WTC11 (cell line): ENCODE measurements at regions not wholly inside any gene's neighbourhood (a gene's known extent, or its start where the extent isn't known, plus 50 kb on each side); places are given as distances from the start of the nearest gene placed in this dataset.
"Not testable (repeated sequence)": the region's sequence is repeated elsewhere in the genome, so short reads cannot be mapped to it uniquely, and the experiment has no call there.

ENCODE experiments used
- E2F1 ChIP-seq: sonication (generic); formaldehyde crosslinking; IDR thresholded peaks from 2 replicates; pipeline ENCODE4 v1.8.0; 2022; ENCODE audit warnings: mild to moderate bottlenecking, missing genetic modification reagents
- ELF4 ChIP-seq: sonication (generic); formaldehyde crosslinking; IDR thresholded peaks from 2 replicates; pipeline ENCODE4 v1.8.1; 2022; ENCODE audit warnings: low read depth, mild to moderate bottlenecking, moderate library complexity, missing genetic modification reagents
- MLX ChIP-seq: sonication (generic); formaldehyde crosslinking; IDR thresholded peaks from 2 replicates; pipeline ENCODE4 v1.8.1; 2023; ENCODE audit warnings: mild to moderate bottlenecking, missing genetic modification reagents, moderate library complexity
- NFYB ChIP-seq: sonication (generic); formaldehyde crosslinking; conservative IDR thresholded peaks from 2 replicates; pipeline ENCODE4 v1.8.0; 2022; ENCODE audit warnings: low read depth, missing genetic modification reagents
- NR2C2 ChIP-seq: sonication (generic); formaldehyde crosslinking; IDR thresholded peaks from 2 replicates; pipeline ENCODE4 v1.8.0; 2022; ENCODE audit warnings: mild to moderate bottlenecking, missing genetic modification reagents
- SP1 ChIP-seq: sonication (generic); formaldehyde crosslinking; conservative IDR thresholded peaks from 2 replicates; pipeline ENCODE4 v1.8.1; 2022; ENCODE audit warnings: missing genetic modification reagents
- ZBTB21 ChIP-seq: sonication (generic); formaldehyde crosslinking; IDR thresholded peaks from 2 replicates; pipeline ENCODE4 v1.8.1; 2023; ENCODE audit warnings: mild to moderate bottlenecking, missing genetic modification reagents, borderline replicate concordance
- ZNF121 ChIP-seq: sonication (generic); formaldehyde crosslinking; IDR thresholded peaks from 2 replicates; pipeline ENCODE4 v1.8.0; 2023; ENCODE audit warnings: missing genetic modification reagents
- TF ChIP-seq, protein P1 (sequence below): fragments of 200-600 bp; IDR thresholded peaks from 2 replicates; pipeline ENCODE4 v1.8.0; 2022; ENCODE audit warnings: antibody characterized with exemption
- TF ChIP-seq, protein P2 (sequence below): sonication (generic); formaldehyde crosslinking; IDR thresholded peaks from 2 replicates; pipeline ENCODE4 v1.8.1; 2022; ENCODE audit warnings: mild to moderate bottlenecking, moderate library complexity, missing genetic modification reagents

DNA sequence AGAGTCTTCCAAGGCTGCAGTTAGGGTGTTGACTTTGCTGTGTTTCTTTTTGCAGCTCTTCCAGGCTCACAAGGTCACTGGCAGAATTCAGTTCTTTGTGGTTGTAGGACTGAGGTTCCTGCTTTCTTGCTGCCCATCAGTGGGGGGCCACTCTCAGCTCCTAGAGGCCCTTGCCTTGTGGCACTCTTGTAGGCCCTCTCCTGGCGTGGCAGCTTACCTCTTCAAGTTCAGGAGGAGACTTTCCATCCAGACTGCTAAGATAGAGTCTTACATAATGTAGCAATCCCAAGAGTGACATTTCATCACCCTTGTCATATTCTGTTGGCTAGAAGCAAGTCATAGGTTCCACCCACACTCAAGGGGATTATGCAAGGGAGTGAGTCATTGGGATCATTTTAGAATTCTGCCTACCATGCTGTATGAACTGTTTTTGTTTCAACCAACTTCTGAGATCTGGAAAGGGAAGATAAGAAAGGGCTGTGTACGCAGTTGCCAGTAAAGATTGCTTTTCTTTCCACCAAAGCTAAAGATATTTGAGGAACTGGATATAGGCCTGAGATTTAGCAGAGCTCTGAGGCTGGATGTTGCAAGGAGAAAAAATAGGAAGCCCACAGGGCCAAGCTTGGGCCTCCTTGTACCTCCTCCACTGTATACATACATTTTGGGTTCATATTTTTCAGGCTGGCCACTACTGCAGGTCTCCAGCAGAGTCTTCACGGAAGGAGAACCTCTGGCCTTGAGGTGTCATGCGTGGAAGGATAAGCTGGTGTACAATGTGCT, 91.8 kb downstream of the FAM72C start:
- TF ChIP-seq, protein P1, sequence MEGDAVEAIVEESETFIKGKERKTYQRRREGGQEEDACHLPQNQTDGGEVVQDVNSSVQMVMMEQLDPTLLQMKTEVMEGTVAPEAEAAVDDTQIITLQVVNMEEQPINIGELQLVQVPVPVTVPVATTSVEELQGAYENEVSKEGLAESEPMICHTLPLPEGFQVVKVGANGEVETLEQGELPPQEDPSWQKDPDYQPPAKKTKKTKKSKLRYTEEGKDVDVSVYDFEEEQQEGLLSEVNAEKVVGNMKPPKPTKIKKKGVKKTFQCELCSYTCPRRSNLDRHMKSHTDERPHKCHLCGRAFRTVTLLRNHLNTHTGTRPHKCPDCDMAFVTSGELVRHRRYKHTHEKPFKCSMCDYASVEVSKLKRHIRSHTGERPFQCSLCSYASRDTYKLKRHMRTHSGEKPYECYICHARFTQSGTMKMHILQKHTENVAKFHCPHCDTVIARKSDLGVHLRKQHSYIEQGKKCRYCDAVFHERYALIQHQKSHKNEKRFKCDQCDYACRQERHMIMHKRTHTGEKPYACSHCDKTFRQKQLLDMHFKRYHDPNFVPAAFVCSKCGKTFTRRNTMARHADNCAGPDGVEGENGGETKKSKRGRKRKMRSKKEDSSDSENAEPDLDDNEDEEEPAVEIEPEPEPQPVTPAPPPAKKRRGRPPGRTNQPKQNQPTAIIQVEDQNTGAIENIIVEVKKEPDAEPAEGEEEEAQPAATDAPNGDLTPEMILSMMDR, result not testable (repeated sequence)
- not testable (repeated sequence) for TF ChIP-seq E2F1; SP1 (CRISPR knock-in tag); NFYB (CRISPR knock-in tag); ZNF121 (CRISPR knock-in tag); ZBTB21 (CRISPR knock-in tag); NR2C2 (CRISPR knock-in tag); ELF4 (CRISPR knock-in tag); MLX (CRISPR knock-in tag)
- TF ChIP-seq, protein P2, sequence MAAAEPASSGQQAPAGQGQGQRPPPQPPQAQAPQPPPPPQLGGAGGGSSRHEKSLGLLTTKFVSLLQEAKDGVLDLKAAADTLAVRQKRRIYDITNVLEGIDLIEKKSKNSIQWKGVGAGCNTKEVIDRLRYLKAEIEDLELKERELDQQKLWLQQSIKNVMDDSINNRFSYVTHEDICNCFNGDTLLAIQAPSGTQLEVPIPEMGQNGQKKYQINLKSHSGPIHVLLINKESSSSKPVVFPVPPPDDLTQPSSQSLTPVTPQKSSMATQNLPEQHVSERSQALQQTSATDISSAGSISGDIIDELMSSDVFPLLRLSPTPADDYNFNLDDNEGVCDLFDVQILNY, result not testable (repeated sequence)
